Ureter (tissue), 1 donor: ENCODE measurements at regions not wholly inside any gene's neighbourhood (a gene's known extent, or its start where the extent isn't known, plus 50 kb on each side); places are given as distances from the start of the nearest gene placed in this dataset.

Experiments
- DNase-seq: peaks from one replicate; pipeline ENCODE4 v3.0.0-alpha.2; 2020; ENCODE audit warnings: low spot score
- donor health status: DM: yes; HTN: yes; CAD: no.

DNA sequence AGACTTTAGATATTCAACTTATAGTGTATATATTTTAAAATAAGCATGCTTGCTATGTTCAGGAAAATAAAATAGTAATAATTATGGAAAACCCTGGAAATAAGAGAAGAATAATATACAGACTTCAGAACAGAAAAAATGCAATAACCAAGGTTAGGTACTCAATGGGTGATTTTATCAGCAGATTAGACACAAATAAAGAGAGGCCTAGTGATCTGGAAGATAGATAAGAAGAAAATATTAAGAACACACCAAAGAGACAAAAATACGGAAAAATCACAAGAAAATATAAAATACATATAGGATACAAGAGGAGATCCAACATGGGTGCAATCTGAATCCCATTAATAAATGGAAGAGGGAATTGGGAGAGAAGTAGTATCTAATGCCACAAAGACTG, 1348.5 kb upstream of the WWC1 start:
- DNase-seq, result no peak

DNA sequence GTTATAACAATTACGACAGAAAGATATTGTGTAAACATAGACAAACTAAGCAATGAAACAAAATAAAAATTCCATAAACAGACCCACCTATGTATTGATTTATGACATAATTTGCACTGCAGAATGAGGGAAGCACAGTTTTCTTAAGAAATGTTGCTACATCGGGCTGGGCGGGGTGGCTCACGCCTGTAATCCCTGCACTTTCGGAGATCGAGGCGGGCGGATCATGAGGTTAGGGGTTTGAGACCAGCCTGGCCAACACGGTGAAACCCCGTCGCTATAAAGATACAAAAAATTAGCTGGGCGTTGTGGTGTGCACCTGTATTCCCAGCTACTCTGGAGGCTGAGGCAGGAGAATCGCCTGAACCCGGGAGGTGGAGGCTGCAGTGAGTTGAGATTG, 1344.4 kb upstream of the WWC1 start:
- DNase-seq, result no peak

DNA sequence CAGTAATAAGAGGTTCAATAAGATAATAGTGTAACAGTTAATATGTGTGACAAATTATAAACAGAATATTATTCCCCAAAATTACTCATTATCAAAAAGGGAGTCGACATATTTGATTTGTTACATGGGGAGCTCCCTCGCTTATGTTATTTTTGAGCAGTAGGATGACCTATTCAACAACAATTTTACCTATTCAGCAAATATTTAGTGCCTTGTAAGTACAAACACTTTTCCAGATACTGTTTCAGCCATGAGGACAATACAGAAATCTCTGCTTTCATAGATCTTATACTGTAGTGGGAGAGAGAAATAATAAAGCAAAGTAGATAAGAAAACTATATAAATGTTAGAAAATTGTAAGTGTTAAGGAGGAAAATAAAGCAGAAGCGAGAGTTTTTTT, 1342.8 kb upstream of the WWC1 start:
- no peak for DNase-seq

DNA sequence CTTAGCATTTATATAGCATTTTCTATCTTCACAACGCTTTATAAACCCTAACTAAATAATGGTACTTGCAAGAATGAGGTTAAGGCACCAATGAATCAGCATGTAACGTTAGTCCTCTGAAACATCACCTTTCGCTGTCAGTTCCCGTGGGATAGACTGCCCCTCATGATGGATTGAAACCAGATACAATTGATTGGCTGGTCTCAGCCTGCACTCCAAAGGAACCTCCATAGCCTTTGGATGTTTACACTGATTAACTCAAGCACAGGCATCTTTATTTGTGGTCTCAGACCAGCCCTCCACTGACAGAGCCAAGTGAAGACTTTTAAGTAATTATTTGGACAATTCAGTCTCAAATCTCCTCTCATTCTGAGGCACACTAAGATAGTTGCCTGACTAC, 1339.4 kb upstream of the WWC1 start:
- no peak for DNase-seq

DNA sequence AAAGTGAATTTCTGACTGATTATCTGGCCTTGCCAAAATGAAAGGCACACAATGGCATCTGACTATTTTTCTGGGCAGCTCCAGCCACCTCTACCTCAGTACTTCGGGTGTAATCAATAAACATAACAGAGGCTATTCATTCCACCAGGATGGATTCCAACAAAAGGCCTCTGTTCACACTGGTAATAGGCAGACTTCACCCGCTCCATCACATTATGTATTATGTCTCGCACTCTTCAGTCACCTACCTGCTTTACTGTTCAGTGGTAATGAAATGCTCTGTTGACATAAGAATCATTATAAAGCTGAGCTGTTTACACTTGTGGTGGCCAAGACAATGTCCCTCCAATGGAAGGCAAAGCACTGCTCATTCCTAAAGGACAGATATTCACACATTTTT, 1333.7 kb upstream of the WWC1 start:
- DNase-seq, result no peak

DNA sequence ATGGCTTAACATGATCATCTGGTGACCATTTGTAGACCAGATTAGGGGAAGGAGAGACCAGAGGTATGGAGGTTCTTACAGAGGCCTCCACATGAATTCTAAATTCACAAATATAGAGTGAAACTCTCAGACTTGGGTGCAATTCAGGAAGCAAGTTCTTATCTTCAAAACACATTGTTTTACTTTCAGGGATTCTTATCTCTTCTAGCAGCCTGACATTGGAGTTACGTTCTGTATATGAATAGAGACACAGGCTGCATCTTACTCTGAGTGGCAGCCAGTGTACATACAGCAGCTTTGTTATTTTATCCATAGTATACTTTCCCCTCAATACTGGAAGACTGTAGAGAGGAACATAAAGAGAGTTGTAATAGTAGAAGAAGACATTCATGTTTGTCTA, 1331.7 kb upstream of the WWC1 start:
- DNase-seq, result no peak

DNA sequence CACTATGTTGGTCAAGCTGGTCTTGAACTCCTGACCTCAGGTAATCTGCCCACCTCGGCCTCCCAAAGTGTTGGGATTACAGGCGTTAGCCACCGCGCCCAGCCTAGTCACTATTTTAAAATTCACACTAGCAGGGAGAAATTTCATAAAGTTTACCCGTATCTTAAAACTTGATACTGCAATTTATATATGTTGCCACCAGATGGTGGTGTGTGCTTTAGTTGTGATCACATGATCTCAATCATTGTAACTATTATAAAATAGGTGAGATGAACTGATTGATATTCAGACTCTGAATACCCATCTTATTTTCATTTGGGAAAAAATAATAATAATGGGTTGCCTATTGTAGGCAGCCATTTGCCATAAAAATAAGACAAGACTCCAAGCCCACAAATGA, 1330.4 kb upstream of the WWC1 start:
- no peak for DNase-seq

DNA sequence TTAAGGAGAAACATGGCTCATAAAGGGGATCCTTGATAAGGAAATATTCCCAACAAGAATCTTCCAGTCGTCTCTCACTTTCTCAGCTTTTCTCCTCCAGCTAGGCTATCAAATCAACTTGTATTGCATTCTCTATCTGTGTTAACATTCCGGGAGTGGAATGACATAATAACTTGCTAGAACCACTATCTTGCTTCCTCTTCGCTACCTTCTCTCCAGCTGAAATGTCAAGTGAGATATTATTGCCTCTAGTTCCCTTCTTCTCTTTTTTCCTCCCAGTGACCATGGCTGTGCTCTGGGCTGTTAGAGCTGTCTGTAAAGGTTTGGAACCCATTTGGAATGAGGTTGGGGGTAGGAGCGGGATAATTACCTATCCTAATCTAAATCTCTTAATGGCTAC, 1329.5 kb upstream of the WWC1 start:
- no peak for DNase-seq

DNA sequence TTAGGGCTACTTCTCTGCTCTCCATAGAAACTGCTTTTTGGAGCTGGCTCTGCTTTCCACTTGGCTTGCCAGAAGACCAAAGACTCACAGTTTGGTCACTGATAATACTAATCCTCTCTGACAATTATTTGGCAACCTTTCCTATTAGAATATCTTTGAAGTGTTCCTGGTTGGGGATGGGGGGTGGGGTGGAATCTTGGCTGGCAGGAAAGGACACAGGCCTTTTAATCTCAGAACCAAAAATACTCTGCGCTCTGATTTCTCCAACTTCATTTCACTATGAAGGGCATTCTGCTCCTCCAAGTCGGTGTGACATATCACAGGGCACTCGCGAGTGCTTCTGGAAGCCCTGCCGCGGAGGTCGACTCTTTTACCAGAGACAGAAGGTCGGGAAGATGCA, 1329.0 kb upstream of the WWC1 start:
- DNase-seq, result no peak

DNA sequence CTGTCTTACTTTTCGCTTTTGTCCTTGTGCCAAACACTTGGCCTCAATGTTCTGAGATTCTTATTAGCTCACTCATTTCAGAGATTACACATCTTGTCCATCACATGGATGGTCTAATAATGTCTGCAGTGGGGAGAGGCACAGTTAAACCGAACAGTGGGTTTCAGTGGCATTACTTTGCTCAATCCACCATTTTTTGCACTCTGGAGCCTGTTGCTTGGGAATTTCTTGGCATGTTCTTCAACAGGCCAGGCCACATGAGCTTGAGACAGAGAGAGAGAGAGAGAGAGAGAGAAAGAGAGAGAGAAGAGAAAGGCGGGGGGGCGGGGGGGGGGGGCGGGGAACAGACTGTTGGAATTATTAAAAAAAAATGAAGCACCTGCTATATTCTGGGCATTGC, 1327.8 kb upstream of the WWC1 start:
- DNase-seq, result no peak

DNA sequence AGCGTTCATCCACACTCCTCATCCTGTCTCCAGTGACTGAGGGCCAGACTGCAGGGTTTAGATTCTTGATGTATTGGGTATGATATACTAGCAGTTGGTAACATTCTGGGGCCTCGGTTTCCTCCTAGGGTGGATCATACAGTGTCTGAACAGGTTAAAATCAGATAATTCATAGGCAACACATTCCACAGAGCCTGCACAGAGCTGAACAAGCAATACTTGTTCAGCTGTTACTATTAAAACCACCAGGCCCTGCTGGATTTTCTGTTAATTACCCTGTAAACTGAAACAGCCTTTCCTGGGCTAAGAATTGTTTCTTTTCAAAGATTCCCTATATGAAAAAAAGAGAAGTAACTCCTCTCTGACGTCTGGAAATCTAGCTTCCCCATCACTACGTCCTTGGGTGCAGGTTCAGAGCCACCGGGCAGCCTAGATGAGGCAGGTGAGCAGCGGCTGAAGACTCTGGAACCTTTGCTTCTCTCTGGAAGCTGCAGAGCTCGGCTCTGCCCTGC, 1313.5 kb upstream of the WWC1 start:
- DNase-seq, result peak; percentile 47

DNA sequence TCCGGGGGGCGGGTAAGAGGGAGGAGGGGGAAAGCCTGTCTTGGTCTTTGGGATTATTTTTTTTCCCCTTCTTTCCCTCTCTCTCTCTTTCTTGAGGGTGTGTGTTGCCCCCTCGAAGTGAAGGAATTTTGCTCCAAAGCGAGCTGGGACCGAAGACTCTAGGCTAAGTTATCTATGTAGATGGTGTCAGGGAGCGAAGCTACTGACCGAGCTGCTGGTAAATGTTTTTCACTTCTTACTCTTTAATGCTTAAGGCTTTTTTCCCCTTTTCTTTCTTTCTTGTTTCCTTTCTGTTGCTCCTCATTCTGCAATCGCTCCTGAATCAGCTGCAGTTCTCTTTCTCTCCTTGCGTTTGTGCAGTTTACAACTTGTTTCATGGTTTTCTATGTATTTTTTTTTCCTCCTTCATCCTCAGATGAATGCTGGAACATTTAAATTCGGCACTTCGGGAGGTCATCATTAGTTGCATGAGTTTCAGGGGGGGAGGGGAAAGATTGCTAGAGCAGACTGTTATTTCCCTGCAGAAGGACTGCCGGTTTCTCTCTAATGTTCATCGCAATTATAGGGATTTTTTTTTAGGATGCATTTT, 1312.0 kb upstream of the WWC1 start:
- no peak for DNase-seq

DNA sequence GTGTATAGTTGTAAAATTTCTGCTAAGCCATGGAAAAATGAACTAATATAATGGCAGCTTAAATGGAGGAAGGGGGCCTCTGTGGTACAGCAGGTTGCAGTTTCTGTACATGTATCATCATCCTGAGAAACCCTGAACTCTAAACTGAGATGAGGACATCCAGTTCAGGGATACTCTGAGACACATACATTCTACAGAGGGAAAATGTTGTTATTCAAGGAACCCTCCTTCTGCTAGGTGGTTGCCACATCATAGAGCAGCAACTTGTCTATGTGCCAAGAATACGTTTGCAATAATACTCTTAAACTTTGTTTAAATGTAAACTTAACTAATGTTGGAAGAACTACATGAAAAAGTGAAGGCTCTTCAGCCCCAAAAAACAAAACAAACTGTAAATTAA, 1310.8 kb upstream of the WWC1 start:
- no peak for DNase-seq

DNA sequence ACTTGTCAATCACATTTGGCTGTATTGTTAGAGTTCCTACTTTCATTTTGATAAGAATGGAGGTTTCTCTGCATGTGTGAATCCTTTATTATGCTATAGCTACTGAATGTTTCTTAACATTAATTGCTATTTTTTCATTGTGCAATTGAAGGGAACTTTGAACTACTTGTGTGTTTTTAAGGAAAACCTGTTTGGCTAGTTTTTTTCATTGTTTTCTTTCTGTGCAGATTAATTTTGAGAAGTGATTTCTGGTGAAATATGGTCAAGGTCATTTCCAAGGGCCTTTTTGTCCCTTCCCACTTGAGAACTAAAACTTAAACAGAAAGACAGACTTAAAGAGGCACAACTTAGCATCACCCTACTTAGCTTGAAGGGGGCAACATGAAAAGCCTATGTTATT, 1309.2 kb upstream of the WWC1 start:
- DNase-seq, result no peak

DNA sequence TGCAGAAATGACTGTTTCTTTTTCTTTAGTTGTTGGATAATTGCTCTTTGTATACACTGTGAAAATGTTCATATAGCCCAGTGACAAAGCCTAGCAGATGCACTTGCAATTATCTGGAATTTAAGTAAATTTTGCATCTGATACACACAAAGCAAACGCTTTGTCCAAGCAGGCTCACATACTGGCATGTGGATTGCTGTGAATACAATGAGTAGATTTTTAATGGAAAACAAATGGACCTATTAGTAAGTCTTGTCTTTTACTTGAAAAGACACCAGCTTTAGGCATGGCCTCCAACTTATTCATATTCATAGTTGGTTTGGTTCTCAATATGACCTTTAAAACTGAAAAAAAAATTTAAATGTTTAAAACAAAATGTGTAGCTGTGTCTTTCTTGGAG, 1299.8 kb upstream of the WWC1 start:
- no peak for DNase-seq

DNA sequence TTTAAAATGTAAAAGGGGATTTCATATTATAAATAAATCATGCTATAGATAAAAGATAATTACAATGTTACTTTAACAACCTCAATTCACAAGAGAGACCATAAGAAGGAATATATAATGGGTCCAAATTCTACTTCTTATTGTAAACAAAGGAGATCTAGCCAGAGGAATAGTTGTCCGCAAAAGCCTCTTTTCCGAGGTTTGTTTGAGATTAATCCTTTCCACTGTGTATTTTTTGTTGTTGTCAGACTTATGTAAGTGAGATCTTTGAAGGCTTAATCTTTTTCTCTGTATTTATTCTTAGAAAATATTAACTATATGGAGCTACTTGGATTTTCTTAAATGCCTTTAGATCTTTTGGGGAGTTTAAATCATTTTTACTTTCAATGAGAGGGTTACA, 1299.3 kb upstream of the WWC1 start:
- DNase-seq, result no peak

DNA sequence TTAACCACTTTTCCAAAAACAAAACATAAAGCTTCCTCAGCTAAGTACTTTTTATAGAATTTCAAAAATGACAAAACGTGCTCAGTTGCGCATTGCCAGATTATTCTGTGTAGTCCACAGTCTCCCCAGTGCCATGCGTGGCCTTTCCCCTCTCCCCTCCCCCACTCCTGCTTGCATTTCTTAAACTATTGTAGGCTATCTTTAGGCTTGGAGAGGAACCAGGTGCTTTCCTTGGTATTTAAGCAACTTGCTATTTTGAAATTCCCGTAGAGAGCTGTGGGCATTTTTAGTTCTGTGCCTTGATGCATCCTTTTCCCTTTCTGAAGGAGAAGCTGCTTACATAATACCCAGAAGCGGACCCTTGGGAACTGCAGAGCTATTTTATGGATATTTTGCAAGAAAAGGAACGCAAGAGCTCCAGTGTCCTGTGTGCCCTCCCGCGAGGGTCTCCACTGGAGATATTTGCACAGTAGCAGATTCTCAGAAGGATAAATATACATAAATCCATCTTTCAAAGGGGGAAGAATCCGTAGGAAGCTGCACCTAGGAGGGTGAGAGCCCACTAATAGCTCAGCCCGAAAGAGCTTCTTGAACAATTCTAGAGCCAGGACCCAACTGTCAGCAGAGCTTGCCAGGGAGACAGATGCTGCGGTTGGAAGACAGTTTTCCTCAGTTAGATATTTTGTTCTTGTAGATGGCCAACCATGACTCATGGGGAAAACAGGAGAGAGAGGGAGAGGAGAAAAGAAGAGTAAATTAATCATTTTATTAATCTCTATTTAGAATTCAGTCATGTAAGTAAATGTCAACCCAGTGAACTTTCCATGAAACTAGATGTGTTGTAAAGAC, 1298.3 kb upstream of the WWC1 start:
- no peak for DNase-seq

DNA sequence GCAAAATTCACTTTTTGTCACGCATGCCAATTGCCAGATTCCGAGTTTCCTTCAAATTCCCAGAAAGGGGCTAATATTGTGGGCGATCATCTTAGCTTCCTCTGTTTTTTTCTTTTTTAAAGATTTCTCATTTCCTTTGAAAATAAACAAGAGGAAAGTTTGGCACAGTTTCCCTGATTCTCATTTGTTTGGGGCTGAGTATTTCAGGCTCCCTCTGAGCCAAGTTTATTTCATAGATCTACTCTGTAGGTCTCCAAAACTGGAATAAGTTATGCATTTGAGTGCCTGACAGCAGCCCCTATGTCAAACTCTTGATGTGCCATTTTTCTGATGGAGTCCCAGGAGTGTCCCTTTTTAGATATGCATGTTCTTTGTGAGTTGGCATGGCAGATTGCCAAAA, 1297.2 kb upstream of the WWC1 start:
- DNase-seq, result no peak

DNA sequence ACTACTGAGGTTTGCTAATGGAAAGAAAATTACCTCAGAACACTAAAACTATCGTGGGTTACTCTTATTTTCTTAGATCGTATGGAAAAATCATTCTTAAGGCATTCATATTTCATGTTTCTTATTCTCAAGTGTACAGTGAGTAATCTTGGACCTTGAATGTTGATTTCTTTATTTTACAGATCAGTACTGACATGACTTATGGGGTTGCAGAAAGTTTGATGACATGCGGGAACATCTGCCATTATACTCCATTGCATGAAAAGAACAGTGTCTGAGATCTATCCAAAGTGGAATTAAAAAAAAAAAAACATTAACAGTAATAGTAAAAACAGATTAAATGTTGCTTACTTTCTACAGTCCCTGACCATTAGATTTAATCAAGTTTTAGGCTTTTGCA, 1290.2 kb upstream of the WWC1 start:
- no peak for DNase-seq

DNA sequence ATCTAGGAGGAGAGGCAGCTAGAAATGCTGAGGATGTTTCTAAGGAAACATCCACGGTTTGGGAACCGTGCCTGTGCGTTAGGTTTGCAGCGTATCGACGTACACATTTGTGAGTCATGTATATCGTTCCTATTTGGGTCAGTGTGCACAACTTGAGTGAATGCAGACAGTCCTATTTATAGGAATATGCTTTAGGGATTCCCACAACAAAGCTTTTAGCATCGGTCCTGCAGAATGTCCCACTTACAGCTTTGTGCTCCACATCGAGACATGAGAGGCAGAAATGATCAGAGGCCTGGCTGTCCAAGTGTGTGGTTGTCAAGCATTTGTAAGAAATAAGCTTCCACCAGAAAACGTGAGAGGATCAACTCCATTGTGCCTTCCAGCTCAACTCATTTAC, 1282.7 kb upstream of the WWC1 start:
- DNase-seq, result no peak

DNA sequence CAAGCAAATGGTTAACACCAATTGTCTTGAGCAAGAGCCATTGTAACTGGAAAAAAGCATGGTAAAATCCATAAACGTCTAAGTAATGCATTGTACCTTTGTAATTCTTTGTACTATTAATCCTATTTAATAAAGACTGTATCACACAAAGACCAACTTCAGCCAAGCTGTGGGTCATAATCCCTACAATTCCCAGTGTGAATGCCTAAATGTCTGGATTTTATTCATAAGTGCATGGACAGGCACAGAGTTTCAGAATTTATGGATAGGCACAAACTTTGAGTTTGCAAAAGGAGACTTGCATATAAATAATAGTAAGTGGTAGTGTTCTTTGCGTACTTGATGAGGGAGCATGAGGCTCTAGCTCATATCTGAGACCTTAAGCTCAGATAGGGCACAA, 1280.2 kb upstream of the WWC1 start:
- no peak for DNase-seq

DNA sequence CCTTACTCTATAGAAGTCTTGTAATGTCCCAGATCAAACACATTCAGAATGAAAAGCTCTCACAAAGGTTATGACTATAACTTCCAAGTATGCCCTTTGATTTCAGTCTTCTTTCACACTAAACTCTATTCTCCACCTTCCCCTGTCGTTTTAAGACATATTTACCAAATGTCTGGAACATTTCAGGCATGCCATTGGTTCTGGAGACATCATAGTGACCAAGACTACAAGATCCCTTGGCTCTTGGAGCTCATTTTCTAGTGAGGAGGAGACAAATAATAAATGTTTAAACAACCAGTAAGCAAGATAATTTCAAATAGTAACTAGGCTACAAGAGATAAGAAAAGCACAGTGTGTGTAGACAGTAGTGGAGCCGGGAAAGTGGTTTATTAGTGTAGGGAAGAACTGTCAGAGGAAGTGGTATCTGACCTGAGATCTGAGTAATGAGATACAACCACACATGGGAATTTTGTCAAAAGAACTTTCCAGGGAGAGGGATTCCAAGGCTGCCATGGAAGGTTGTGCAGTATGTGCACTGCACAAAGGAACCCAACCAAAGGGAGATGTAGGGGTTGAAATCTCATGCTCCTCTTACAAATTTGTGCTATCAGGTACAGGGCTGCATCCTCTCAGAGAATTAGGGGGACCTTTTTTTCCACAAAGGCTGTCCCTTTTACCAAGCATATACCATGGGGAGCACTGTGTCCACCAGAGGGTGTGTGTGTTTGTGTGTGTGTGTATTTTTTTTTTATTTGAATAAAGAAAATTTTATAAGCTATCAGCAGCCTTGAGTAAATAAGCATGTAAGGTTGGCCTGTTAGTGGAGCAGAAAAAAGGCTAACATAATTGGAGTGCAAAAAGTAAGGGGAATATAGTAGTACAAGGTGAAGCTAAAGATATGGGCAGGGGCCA, 1279.1 kb upstream of the WWC1 start:
- no peak for DNase-seq
